Skeletal muscle cell (primary cell): ENCODE measurements at regions not wholly inside any gene's neighbourhood (a gene's known extent, or its start where the extent isn't known, plus 50 kb on each side); places are given as distances from the start of the nearest gene placed in this dataset.
"Not testable (repeated sequence)": the region's sequence is repeated elsewhere in the genome, so short reads cannot be mapped to it uniquely, and the experiment has no call there.

Experiments
- DNase-seq: peaks from one replicate; pipeline ENCODE4 v3.0.0-alpha.2; 2010; ENCODE audit warnings: low read depth
- H3K4me3 ChIP-seq: 2 replicates; pipeline ENCODE4 v1.5.1; 2011; ENCODE audit warnings: low read depth, mild to moderate bottlenecking, control low read depth, low read length, moderate library complexity

DNA sequence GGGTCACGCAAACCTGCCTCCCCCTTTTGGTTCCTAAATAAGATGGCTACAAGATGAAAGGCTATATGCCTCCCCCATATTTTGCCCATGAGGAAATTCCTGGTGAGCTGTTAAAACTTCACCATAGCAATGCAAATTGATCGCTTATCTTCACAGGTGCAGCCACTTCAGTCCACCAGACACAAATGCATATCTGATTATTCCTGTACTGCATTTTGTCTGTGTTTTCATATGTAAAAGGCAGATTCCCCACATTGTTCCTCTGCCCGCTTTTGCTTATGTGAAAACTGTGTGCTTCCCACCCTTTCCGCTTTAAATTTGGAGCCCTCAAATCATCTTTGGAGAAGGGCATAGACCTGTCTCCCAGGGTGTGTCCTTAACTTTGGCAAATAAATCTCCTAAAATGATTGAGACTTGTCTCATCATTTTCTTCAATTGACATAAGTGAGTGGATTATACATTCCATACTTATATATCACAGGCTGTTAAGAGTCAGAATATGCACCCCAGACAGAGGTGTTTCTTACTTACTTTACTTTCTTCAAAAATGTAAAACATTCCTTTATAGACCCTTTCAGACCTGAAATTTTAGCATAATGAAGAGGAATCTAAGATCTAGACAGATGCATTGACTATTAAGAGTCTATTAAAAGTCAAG is 116.4 kb downstream of the CASP12 start:
- H3K4me3 ChIP-seq, result no peak overlapping the region
- no peak for DNase-seq

DNA sequence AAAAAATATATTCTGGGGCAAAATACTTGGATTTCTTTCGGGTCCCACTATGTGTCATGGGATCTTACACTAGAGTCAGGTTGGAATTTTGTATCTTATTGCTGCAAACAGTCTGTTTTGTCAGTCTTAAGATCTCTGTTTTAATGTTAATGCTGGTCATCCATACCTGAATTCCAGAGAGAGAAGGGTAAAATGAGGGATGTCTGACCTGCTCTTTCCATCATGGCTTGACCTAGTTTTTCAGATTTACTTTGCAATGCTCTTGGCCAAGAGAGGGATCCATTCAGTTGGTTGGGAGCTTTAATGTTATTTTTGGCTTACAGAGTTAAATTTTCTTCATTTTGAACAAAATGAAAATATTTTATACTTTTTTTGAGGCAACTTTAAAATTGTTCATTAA is 117.2 kb downstream of the CASP12 start:
- DNase-seq, result no peak
- H3K4me3 ChIP-seq, result no peak overlapping the region

DNA sequence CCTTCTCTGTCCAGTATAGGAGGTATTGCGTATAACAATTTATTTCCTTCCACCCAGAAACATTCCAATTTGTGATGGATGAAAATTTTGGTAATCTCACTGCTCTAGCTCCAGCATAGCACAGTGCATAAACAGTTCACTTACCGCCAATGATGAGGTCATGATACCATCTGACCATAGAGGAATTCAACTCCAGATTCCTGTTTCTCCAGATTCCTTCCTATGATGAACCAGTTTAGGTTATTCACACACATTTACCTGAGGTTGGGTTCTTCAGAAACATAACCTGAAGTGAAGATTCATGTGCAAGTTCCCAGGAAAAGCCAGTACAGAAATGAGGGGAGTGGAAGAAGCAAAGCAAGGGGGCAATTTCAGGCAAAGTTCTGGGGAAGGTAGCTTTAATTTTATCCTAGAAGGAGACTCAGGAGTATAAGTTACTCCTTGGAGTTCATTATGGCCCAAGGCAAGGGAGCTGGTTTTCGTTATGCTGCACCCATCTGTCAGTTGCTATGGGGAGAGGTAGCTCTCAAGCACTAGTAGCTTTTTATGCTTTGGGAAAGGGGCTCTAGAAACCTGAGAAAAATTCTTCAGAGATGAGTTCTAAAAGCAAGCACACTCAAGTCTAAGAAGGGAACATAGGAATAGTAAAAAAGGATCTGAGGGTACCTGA is 121.6 kb downstream of the CASP12 start:
- no peak overlapping the region for H3K4me3 ChIP-seq
- DNase-seq, result no peak

DNA sequence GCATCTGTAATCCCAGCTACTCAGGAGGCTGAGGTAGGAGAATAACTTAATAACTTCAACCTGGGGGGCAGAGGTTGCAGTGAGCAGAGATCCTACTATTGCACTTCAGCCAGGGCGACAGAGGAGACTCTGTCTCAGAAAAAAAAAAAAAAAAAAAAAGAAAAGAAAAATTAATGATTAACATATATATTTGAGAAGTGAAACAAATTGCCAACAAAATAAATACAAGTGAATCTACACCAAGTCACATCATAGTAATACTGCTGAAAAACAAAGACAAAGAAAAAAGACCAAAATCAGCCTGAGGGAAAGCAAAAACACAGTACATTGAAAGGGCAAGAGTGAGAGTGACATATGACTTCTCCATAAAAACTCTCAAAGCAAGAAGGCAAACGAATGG is 123.7 kb downstream of the CASP12 start:
- no peak overlapping the region for H3K4me3 ChIP-seq
- no peak for DNase-seq

DNA sequence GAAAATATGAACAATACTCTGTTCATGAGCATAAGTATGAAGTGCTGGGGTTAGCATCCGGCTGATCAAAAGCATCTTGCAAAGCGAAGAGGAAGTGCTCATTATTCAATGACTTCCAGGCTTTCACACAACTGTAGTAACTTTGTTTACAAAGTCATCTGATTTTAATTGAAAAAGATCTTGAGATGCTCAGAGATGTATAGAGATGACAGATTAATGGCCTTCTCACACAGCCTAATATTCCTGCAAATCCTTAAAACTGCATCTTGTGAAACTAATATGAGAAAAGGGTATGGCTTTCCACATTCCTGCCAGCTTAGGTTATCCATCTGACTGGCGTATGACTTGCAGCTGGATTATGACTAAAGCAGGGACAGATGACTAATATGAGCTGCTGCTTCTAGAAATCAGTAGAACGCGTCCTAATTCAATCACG is 125.4 kb downstream of the CASP12 start:
- peak; percentile 93 for DNase-seq
- H3K4me3 ChIP-seq, result no peak overlapping the region

DNA sequence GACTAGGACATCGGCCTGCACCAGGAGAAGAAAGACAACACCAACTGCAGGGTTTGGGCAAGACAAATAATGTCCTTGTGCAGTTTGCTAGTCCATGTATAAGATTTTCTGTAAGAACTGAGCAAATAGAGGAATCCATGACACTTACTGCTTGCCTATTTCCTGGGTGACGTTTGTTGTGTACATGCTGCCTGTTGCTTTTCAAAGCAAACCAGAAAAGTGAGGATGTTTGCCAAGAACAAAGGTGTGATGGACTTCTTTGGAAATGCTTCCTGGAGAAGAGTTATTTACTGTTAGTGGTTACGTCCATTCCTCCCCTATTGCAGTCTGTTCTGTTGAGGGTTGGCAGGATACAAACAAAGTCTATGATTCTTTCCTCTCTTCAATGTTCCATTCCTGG is 126.5 kb downstream of the CASP12 start:
- H3K4me3 ChIP-seq, result no peak overlapping the region
- no peak for DNase-seq

DNA sequence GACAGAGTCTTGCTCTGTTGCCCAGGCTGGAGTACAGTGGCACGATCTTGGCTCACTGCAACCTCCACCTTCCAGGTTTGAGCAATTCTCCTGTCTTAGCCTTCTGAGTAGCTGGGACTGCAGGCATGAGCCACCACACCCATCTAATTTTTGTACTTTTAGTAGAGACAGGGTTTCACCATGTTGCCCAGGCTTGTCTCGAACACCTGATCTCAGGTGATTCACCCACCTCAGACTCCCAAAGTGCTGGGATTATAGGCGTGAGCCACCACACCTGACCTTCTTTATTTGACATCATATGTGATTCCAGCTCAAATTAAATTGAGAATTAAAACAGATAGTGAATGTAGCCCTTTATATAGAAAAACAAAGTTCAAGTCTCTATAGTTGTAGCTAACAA is 127.2 kb downstream of the CASP12 start:
- H3K4me3 ChIP-seq, DNase-seq: not testable (repeated sequence)

DNA sequence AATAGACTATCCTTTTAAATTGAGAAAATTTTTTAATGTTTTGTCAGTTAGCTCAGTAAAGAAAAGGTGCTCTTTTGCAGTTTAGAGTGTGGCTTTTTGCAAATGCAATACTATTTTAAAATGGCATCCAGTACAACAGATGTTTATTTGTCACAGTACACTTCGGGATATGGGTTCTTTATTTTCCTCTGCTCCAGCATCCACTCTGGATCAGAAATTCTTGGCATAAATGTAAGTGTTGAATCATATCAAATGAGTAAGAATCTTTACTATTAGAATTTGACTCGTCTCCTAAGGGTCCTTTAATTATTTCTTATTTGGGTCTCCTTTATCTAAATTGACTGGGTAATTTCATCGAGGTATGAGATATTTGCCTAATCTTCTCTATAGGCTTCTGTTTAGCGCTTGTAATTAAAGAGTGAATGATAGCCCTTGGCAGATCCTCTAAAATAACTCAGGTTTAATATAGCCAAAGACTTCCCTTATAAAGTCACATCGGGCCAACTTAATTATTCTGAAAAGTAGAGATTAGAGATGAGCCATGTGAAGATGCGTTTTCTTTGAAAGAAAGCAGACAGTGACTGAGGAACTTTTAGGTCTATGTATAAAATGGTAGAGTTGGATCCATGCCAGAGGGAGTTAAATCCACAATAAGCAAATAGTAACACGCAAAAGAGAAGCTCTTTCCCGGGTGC is 132.7 kb downstream of the CASP12 start:
- DNase-seq, result no peak
- no peak overlapping the region for H3K4me3 ChIP-seq

DNA sequence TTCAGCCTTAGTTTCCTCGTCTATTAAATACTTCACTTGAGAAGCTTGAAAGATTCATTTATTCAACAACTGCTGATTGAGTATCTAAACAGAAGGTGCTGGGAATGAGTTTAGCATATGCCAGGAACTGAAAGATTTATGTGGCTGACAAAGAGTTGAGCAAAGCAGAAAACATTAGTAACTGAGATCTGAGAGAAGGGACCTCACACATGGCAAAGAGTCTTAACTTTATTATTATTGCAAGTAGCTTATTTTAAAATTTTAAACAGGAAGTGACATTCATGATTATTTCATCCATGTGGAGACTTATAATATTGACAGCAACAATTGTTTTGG is 133.6 kb downstream of the CASP12 start:
- no peak overlapping the region for H3K4me3 ChIP-seq
- DNase-seq, result no peak

DNA sequence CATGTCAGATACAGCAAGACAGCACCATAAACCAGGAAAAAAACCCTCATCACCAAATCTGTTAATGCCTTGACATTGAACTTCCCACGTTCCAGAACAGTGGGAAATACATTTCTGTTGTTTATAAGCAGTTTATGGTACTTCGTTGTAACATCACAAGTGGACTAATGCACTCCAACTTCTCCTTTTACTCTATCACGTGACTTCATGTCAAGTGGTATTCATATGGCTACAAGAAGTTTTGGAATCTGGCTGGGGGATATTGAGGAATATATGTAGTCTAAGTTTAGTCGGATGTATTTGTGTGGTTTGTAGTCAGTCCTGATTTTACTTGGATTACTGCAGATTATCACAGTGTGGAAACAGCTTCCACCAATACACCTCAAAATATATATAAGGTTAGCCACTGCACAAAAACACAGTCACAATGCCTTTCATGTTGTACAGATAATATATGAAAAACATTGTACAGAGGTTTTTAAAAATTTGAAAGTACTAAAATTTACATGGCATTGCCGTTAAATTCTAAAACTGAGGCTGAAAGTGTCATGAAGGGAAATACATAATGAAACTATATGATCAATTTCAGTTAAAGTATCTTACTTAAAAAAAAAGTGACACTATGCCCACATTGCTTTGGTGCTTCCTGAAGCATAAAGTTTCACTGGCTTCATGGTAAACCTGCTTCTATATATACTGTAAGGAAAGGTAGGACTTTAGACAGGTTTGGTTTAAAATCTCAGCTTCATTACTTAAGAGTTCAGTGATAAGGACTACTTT is 134.1 kb downstream of the CASP12 start:
- no peak overlapping the region for H3K4me3 ChIP-seq
- no peak for DNase-seq

DNA sequence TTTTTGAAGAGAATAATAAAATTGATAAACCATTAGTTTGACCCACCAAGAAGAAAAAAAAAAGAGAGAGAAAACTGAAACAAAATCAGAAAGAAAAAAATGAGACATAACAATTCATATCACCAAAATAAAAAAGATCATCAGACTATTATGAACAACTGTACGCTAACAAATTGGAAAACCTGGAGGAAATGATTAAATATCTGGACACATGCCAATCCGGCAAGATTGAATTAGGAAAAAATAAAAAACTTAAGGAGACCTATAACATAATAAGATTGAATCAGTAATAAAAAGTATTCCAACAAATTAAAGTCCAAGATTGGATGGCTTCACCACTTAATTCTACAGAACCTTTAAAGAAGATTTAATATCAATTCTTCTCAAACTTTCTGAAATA is 136.7 kb downstream of the CASP12 start:
- DNase-seq, result no peak
- no peak overlapping the region for H3K4me3 ChIP-seq

DNA sequence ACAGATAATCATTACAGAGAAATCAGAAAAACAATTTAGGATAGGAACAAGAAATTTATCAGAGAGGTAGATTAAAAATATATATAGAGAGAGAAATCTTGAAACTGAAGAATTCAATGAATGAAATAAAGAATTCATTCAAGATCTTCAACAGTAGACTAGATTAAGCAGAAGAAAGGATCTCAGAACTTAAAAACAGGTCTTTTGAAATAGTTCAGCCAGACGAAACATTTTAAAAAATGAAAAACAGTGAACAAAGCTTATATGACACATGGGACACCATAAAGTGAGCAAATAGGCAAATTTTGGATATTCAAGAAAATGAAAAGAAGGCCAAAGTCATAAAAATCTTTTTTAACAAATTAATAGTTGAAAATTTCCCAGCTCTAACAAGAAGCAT is 138.8 kb downstream of the CASP12 start:
- no peak overlapping the region for H3K4me3 ChIP-seq

DNA sequence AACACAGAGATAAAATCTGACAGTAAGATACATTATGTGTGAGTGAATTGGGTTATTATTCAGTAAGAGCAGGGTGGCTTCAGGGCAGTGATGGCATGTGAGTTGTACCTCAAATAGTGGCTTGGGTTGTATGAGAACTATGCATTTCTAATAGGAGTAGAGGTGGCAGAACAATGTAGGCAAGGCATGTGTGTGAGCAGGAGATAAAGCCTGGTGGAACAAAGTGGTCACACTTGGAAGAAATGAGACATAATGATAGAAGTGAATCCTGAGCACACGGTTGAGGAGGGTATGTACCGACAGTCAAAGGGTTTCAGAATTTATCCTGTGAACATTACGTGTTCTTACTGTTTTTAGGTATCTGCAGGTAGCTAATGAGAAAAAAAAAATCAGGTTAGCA is 159.3 kb downstream of the CASP12 start:
- DNase-seq, result no peak
- H3K4me3 ChIP-seq, result no peak overlapping the region

More for the DNA sequence above, 138.8 kb downstream of the CASP12 start:
- no peak for DNase-seq

DNA sequence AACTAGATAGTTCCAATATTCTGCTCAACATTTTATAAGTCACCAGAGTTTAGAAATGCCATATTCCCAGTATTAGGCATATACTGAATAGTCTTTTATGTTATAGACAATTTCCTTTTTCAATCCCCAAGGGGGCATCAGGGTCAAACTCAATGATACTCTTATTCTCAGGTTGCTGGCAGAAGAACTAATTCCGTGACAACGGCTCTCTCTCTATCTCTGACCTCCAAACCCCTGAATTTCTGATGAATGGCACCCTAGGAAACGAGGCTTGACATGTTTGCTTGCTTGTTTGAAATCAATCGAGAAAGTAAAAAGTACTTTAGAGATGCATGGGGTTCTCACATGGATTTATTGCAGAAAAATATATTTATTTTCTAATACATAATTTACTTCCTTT is 160.1 kb downstream of the CASP12 start:
- DNase-seq, result no peak
- H3K4me3 ChIP-seq, result no peak overlapping the region

DNA sequence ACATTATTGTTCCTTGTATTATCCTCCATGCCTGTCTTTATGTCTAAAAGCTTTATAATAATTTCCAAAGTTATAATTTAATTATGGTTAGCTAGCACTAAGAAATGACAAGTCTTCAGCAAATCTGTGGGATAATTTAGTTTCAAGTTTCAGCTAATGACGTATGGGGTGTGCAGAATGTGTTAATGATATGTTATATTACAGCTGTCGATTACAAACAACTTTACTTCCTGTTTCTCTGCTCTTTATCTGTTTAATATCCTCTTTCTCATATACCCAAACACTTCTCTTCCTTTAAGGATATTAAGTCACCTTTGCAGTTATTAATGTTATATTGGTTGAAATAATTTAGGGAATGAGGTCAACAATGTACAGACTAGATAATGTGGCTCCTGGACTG is 161.8 kb downstream of the CASP12 start:
- no peak for DNase-seq
- no peak overlapping the region for H3K4me3 ChIP-seq

DNA sequence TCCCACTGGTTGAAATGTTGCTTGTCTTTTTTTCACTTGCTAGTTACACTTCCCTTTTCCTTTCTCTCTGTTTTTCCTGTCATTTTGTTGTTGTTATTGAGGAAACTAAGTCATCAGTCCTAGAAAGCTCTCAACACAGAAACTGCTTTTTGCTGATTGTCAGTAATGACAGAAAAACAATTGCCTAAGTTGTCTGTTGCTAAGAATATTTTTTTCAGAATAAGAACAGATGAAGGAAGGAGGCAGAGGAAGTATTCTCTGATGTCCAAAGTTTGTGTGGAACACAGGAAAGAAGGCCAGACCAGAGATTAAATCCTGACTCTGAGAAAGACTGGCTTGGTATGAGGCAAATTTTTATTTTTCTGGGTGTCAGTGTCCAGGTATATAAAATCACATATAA is 163.3 kb downstream of the CASP12 start:
- no peak for DNase-seq
- H3K4me3 ChIP-seq, result no peak overlapping the region

DNA sequence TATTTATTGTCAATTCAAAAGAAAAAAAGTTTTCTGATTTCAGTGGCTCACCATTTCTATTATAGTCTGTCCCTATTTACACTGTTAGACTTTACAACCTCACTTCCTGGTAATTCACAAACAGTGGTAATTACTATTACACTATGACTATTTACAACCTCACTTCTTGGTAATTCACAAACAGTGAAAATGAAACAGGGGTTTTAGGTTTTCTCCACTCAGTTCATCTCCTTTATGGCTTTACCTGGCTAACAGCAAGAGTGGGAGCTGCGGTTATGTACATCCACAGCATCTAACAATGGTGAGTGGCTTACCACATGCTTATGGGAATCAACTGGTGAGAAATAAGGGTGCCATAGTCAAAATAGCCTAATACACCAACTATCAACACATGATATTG is 166.4 kb downstream of the CASP12 start:
- H3K4me3 ChIP-seq, result no peak overlapping the region
- DNase-seq, result no peak

DNA sequence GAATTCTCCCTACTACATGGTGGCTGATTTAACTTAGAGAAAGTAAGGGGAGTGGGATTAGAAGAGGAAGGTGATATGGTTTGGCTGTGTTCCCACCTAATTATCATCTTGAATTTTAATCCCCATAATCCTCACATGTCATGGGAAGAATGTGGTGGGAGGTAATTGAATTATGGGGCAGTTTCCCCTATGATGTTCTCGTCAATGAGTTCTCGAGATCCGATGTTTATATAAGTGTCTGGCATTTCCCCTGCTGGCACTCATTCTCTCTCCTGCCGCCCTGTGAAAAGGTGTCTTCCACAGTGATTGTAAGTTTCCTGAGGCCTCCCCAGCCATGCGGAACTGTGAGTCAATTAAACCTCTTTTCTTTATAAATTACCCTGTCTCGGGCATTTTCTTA is 169.3 kb downstream of the CASP12 start:
- no peak overlapping the region for H3K4me3 ChIP-seq
- DNase-seq, result no peak

DNA sequence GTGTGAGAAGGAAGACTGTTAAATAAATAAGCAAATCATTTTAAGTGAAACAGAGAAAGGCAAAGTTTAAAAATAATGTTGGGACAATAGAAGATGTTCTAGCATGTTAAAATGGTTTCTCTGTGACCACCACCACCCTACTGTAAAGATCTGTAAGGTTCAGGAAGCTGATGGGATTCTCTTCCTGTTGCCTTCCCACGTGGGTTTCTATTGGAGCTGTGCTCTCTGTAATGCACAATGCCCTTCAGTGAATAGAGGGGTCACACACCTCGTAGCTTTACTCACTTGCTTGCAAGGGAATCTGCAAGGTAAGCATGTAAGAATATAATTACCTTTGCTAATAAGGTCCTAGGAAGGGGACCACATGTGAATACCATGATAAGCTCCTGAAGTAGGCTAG is 170.5 kb downstream of the CASP12 start:
- no peak overlapping the region for H3K4me3 ChIP-seq
- DNase-seq, result no peak

DNA sequence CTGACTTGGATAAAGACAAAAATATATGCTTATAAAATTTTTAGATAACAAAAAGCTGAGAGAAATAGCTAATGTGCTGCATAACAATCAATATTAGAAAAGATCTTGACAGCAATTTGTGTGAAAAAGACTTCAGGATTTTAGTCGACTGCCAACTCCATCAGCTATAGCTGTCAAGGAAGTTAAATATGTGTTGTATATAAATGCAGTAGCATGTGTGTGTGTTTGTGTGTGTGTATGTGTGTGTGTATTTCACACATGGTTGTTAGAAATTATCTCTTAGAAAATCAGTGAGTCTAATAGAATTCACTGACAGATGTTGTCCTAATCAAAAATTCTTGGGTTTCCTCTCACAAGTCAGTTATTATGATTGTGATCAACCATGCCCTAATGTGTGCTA is 171.2 kb downstream of the CASP12 start:
- no peak overlapping the region for H3K4me3 ChIP-seq
- no peak for DNase-seq
